GM19324 (cell line): ENCODE measurements at regions not wholly inside any gene's neighbourhood (a gene's known extent, or its start where the extent isn't known, plus 50 kb on each side); places are given as distances from the start of the nearest gene placed in this dataset.
"Not testable (repeated sequence)": the region's sequence is repeated elsewhere in the genome, so short reads cannot be mapped to it uniquely, and the experiment has no call there.

Experiments
- ATAC-seq: cut with Tn5 transposase; IDR thresholded peaks from one replicate; pipeline ENCODE4 v1.9.1; 2021; ENCODE audit warnings: mild to moderate bottlenecking, moderate library complexity; ENCODE audit not compliant: unreplicated experiment, low FRiP score

- ATAC-seq: no peak
Measured at GRCh38 chr5:159571501-159572244, 241.4 kb upstream of the IL12B start.

GRCh38 chr5:159576902-159577301 is 246.6 kb upstream of the IL12B start:
- no peak for ATAC-seq

GRCh38 chr5:159581502-159582249 is 251.4 kb upstream of the IL12B start:
- no peak for ATAC-seq

- ATAC-seq: no peak
Measured at GRCh38 chr5:159582756-159583541, 252.7 kb upstream of the IL12B start.

- no peak for ATAC-seq
Measured at GRCh38 chr5:159586921-159587320, 256.6 kb upstream of the IL12B start.

GRCh38 chr5:159588941-159589340 is 258.7 kb upstream of the IL12B start:
- ATAC-seq: no peak

- no peak for ATAC-seq
Measured at GRCh38 chr5:159593518-159594073, 263.3 kb upstream of the IL12B start.

GRCh38 chr5:159595561-159595960 is 265.3 kb upstream of the IL12B start:
- ATAC-seq: not testable (repeated sequence)

- no peak for ATAC-seq
Measured at GRCh38 chr5:159601216-159601615, 270.9 kb upstream of the IL12B start.

- no peak for ATAC-seq
Measured at GRCh38 chr5:159602434-159602833, 272.1 kb upstream of the IL12B start.

GRCh38 chr5:159605585-159605984 is 275.3 kb upstream of the IL12B start:
- ATAC-seq: no peak

- ATAC-seq: no peak
Measured at GRCh38 chr5:159609359-159609758, 279.1 kb upstream of the IL12B start.

GRCh38 chr5:159610966-159611579 is 280.8 kb upstream of the IL12B start:
- no peak for ATAC-seq

GRCh38 chr5:159616952-159617351 is 286.7 kb upstream of the IL12B start:
- ATAC-seq: no peak

GRCh38 chr5:159619826-159620225 is 289.5 kb upstream of the IL12B start:
- no peak for ATAC-seq

- ATAC-seq: no peak
Measured at GRCh38 chr5:159620853-159621540, 290.7 kb upstream of the IL12B start.

- no peak for ATAC-seq
Measured at GRCh38 chr5:159628703-159629102, 287.6 kb upstream of the ADRA1B start.

GRCh38 chr5:159629158-159629557 is 287.1 kb upstream of the ADRA1B start:
- ATAC-seq: no peak

- ATAC-seq: no peak
Measured at GRCh38 chr5:159630545-159630944, 285.7 kb upstream of the ADRA1B start.

GRCh38 chr5:159631001-159631400 is 285.3 kb upstream of the ADRA1B start:
- ATAC-seq: no peak
